AG04449 (cell line): ENCODE measurements at regions not wholly inside any gene's neighbourhood (a gene's known extent, or its start where the extent isn't known, plus 50 kb on each side); places are given as distances from the start of the nearest gene placed in this dataset.

Source experiments
- CTCF ChIA-PET: fragments of 350-600 bp; formaldehyde crosslinking; extraction: SDS; loops from one replicate; lab custom pipeline; 2021; ENCODE audit warnings: antibody characterized with exemption; lab: Yijun Ruan, JAX
- POLR2A ChIA-PET: fragments of 400-600, 350-600 bp; formaldehyde crosslinking; extraction: SDS; loops from one replicate; lab custom pipeline; 2020; ENCODE audit warnings: antibody characterized with exemption, inconsistent platforms; lab: Yijun Ruan, JAX
- DNase-seq: peaks from one replicate; pipeline ENCODE4 v3.0.0-alpha.2; 2010; ENCODE audit warnings: low read depth, low spot score
- H3K4me3 ChIP-seq: 2 replicates; pipeline ENCODE4 v1.5.1; 2011; ENCODE audit warnings: low read depth, mild to moderate bottlenecking, control low read depth, low read length
- TF ChIP-seq, protein P1 (sequence below): IDR thresholded peaks from one replicate; pipeline ENCODE4 v1.5.1; 2011; ENCODE audit warnings: mild to moderate bottlenecking, moderate library complexity, low read length, control low read depth, inconsistent platforms; ENCODE audit not compliant: insufficient read depth; ENCODE audit errors: missing control alignments

DNA sequence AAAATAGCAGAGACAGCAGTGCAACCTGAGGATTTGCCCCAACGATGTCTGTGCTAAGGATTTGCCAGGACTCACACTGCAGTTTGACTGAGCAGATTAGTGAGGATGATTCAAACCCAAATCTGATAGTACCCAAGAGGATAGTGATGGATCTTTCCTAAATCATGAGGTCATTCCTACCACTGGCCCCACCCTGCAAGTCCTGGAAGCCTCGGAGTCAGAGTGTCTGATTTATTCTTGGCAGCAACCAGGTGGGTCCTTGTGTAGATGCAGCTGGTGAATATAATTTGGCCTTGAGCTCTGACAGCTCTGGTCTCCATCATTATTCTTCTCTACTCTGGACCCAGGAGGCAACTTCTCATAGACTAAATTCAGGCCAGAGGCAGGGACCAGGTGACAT lies 179.3 kb upstream of the RAG2 start:
- no peak overlapping the region for H3K4me3 ChIP-seq
- ChIA-PET CTCF (interaction anchor here (1.4 kb wide), 1 partner anchor 30 kb away, joined by 4 read pairs; no protein-coding TSS in a partner anchor), POLR2A (no interaction called here)
- no peak for DNase-seq
- TF ChIP-seq, protein P1, sequence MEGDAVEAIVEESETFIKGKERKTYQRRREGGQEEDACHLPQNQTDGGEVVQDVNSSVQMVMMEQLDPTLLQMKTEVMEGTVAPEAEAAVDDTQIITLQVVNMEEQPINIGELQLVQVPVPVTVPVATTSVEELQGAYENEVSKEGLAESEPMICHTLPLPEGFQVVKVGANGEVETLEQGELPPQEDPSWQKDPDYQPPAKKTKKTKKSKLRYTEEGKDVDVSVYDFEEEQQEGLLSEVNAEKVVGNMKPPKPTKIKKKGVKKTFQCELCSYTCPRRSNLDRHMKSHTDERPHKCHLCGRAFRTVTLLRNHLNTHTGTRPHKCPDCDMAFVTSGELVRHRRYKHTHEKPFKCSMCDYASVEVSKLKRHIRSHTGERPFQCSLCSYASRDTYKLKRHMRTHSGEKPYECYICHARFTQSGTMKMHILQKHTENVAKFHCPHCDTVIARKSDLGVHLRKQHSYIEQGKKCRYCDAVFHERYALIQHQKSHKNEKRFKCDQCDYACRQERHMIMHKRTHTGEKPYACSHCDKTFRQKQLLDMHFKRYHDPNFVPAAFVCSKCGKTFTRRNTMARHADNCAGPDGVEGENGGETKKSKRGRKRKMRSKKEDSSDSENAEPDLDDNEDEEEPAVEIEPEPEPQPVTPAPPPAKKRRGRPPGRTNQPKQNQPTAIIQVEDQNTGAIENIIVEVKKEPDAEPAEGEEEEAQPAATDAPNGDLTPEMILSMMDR, result no peak

DNA sequence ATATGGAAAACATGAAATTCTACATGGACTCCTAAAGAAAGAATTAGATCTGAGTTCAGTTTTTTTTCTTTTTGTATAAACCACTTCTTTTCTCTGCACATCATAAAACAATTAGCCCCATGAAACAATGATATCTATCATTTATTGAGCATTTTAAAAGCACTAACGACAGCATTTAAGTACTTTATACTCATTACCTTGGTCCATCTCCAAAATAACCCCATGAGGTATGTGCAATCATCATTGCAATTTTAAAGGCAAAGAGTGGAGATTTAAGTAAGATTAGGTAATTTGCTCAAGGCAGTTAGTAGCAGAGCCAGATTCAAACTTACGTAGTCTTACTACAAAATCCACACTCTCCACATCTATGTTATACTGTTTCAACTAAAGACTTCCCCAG lies 177.7 kb upstream of the RAG2 start:
- ChIA-PET POLR2A (no interaction called here), CTCF (no interaction called here)
- DNase-seq, result no peak
- no peak overlapping the region for H3K4me3 ChIP-seq
- TF ChIP-seq, protein P1, result no peak

DNA sequence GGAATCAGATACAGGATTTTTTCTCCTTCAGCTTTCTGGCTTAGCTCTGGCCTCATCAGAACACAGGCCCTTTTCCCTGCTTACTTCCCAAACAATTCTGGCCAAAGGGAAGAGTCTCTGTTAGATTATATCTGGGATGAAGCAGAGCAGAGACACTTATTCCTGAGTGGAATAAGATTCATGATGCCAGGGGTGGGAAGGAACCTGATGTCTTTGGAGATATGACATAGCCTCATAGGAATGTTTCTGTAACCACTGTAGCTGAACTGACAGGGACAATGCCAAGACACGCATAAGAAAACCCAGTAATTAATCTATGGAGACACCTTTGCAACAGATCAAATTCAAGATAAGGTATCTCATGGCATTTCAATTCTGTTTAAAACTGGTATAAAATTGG lies 177.1 kb upstream of the RAG2 start:
- H3K4me3 ChIP-seq, result no peak overlapping the region
- ChIA-PET POLR2A (no interaction called here), CTCF (no interaction called here)
- DNase-seq, result no peak
- TF ChIP-seq, protein P1, result no peak

DNA sequence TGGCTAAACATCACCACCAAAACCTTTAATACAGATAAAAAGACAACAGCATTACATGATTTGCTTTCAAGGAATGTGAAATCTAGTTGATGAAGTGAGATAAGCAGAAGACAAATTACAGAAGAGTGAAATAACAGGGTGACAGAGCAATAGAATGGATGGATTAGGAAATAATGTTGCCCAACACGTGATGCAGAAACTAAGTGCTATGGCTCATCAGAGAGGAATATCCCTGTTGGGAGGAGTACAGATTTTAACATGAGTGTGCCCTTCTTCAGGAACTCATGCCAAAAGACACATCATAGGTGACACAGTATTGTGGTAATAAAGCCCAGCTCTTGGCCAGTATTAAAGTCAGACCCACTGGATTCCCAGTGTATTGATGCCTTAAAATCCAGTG lies 176.6 kb upstream of the RAG2 start:
- TF ChIP-seq, protein P1, result no peak
- no peak for DNase-seq
- ChIA-PET POLR2A (no interaction called here), CTCF (no interaction called here)
- no peak overlapping the region for H3K4me3 ChIP-seq

DNA sequence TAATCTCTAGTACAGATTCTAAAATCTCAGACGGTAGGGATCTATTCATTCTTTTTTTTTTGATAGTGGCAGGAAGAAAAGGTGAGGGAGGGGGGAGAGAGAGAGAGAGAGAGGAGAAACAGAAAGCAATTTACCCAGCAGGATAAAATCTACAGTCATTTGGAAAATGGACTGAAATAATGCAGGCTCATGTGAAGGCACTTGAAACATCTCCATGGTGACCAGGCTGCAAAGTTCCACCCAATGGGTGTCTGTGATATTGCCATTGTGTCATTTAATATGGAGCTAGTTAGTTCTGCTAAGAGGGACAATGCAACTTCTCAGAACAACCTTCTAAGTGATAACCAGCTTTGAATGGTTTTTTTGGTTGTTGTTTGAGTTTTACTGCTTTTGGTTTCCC lies 165.2 kb upstream of the RAG2 start:
- no peak overlapping the region for H3K4me3 ChIP-seq
- no peak for DNase-seq
- CTCF ChIA-PET, result interaction anchor here (0.9 to 1.3 kb wide), 2 partner anchors 15 to 17 kb away, joined by 3 to 5 read pairs; no protein-coding TSS in a partner anchor
- POLR2A ChIA-PET, result no interaction called here
- TF ChIP-seq, protein P1, result no peak

DNA sequence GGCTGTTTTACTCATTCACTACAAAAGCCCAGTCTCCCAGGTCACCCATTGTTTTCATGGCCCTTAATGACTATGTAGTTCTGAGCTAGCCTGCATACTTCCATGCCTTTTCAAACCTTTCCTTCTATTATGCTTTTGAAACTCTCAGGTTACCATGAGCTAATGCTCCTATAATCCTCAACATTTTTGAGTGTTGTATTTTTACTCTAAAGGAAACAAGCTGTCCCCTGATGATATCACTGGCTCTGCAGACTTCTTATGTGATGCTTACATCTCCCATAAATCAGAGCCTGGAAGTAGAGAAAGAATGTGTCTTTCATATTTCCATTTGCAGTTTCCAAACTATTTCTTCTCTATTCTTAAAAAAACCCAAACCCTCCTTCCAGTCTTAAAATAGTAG lies 159.0 kb upstream of the RAG2 start:
- ChIA-PET POLR2A (no interaction called here), CTCF (interaction anchor here (4.4 kb wide), 1 partner anchor 9 kb away, joined by 40 read pairs; no protein-coding TSS in a partner anchor)
- no peak for DNase-seq
- H3K4me3 ChIP-seq, result no peak overlapping the region
- TF ChIP-seq, protein P1, result no peak
